Posterior vena cava (tissue), 2 donors: ENCODE measurements at regions not wholly inside any gene's neighbourhood (a gene's known extent, or its start where the extent isn't known, plus 50 kb on each side); places are given as distances from the start of the nearest gene placed in this dataset.

Experiments used
- DNase-seq: peaks from one replicate; pipeline ENCODE4 v3.0.0-alpha.2; 2020; ENCODE audit warnings: low spot score
- intact Hi-C, 2 donors: fragments of 100-400 bp; cut with DNase I; formaldehyde crosslinking; loops; one replicate each; pipeline versions ENCODE4 v1.14.1 to v1.14.2; 2022 to 2023
- donor health status: DM: yes; HTN: yes; CAD: no.
- donor health status: DM: yes; HTN: yes; CAD: no.

DNA sequence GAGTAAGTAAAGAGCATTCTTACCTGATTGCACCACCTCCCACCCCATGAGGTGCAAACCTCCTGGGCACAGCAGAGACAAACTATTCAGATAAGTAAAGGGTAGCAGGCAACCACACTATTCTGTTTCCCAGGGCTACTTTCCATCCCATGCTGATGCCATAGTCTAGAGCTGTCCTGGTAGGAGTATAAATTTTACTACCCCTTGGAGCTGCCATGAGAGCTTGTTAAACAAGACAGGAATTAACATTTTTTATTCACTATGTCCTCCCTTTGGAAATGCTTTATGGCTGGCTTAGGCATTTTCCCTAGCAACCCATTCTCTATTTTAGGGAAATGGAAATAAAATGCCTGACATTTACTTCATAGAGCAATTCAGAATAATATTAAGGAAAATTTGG lies 324.6 kb upstream of the USP25 start:
- intact Hi-C loops: no loop called here

DNA sequence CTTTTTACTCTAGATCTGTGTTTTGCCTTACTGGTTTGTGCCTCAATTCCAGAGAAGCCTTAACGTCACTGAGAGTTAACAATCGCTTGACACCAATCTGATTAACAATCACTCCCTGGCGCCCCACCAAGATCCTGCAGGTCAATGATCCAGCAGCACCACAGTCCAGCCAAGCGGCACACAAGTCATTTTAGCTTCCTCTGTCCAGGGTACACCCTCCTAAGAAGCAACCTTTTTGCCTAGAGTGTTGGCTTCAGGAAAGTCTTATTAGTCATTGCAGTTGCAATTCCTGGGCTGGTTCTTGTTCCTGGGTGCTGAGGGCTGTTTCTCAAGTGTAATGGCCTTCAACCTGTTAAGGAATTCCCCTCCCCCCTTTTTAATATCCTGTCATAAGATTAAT lies 323.0 kb upstream of the USP25 start:
- intact Hi-C loops: no loop called here
- DNase-seq: no peak

More for the DNA sequence above, 324.6 kb upstream of the USP25 start:
- DNase-seq: no peak

DNA sequence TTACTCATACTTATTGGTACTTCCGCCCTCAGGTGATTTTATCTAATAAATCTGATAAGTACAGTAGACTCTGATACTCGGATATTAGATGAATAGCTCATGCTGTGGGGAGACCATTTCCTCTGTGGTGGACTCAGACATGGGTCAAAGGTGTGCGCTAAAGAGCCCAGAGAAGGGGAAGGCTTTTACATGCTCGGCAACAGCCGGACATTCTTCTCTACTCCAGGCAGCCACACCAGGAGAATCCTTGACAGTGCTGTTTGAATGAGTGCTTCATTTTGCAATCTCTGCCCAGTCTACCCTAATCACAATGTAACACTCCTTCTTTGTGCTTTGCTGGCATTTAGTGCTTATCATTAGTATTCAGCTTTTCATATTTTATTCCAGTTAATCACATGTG lies 322.2 kb upstream of the USP25 start:
- intact Hi-C loops: no loop called here
- DNase-seq: no peak

DNA sequence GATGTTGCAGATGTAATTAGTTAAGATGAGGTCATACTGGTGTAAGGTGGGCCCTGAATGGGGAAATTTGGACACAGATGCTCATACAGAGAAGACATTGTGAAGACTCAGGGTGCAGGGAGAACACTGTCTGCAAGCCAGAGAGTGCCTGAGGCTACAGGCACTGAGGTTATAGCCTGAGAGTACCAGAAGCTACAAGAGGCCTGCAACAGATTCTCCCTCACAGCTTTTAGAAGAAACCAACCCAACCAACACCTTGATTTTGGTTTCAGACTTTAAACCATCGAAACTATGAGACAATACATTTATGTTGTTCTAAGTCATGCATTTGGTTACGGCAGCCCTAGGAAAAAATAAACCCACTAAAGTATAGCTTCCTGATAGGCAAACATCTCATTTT lies 321.7 kb upstream of the USP25 start:
- intact Hi-C loops: no loop called here
- DNase-seq: no peak

DNA sequence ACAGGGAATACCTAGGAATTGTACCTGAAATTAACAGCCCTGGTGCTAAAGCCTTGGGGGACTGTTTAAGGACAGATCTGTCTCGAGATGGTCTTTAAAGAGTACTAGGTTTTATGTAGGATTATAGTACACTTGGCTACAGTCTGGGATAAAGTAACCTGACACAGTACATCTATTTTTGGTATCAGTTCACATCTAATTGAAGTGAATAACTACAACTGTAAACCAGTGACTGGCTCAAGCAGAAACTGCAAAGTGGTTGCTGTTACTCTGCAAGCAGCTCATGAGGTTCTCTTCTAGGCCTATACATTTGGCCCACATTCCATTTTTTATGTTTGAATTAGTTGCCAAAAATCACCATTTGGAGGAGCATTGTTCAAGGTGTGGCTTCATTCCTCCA lies 320.8 kb upstream of the USP25 start:
- no peak for DNase-seq
- intact Hi-C loops: no loop called here

DNA sequence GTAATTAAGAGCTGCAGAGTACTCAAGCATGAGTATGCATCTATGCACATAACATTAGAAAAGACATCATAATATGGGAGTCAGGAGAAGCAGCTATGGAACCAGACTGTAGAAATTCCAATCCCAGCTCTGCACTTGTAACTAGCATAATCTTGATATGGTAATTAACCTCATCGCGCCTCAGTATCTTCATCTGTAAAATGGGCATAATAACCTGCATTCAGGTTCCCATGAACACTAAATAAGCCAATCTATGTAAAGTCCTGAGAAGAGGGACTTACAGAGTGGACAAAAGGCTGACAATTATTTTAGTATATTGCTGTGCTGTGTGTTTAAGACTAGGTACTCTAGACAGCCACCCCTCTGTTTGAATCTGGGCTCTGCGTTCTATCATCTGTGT lies 318.9 kb upstream of the USP25 start:
- intact Hi-C loops: no loop called here
- DNase-seq: no peak

DNA sequence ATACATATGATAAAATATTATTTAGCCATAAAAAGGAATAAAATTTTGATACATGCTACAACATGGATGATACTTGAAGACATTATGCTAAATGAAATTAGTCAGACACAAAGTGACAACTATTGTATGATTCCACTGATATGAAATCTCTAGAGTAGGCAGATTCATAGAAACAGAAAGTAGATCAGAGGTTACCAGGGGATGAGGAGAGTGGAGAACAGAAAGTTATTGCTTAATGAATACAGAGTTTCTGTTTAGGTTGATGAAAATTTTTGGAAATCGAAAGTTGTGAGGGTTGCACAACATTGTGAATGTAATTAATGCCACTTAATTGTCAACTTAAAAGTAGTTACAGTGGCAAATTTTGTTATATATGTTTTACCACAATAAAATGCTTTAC lies 315.7 kb upstream of the USP25 start:
- DNase-seq: no peak
- intact Hi-C loops: no loop called here

DNA sequence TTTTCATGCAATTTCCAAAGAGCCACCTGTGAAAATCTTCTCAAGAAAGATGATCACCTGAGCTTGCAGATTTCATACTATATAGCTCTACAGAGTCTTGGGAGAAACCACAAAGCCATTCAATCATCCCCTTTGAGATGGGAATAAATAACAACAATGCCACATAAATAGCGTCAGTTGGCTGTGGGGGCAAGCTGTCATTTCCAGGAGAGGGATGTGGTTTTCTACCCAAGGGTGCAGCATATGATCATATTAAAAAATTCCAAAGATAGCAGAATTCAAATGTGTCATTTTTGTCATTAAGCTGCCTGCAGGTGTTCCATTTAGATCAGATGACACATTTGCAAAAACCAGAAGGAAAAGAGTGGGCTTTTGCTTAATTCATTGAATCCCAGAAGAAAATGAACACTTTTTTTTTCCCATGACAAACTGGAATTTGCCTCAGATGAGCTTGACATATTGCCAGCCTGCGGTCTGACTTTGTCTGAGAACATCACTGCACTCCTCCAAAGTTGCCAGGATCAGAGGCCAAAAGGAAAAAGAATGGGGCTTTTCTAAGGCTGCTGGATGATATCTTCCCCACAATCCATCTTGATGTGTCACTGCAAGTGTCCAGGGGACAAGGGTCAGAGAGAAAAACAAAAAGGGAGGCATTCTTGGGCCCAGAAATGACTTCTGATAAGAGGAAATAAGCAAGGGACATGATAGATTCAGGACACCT lies 314.1 kb upstream of the USP25 start:
- intact Hi-C loops: no loop called here
- DNase-seq: no peak

DNA sequence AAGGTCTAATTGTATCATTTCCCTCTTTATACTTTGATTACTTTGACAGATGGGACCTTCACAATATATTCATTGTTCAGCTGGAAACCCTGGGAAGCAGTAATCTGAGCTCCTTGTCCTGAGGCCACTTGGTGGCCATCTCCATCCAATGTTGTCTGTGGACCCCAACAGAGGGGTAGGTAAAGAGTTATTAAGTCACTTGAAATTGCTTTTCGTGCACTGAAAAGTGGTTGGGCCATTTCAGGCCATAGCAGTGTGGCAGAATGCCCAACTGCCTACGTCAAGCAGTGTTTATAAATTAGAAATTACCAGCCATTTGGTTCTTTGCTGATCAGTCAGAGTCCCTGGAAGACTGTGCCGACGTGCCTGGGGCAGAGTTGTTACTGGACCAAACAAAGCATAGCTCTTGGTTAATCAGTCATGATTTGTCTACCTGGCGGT lies 308.3 kb upstream of the USP25 start:
- intact Hi-C loops: no loop called here
- DNase-seq: no peak

DNA sequence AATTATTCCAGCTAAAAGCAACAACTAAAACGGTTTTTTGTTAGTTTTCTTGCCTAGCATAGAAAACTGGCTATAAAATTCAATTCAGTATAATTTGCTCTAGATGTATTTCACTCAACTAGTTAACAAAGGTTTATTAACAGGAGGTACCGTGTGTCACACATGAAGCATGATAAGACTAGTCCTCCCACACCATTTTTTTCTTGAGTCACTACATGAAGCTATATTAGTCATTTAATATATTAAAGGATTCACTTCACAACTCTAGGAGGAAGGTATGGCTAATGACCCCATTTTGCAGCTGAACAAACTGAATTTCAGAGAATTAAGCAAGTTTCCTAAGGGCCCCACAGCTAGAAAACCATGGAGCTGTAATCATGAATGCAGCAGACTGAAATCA lies 307.8 kb upstream of the USP25 start:
- intact Hi-C loops: no loop called here
- no peak for DNase-seq

DNA sequence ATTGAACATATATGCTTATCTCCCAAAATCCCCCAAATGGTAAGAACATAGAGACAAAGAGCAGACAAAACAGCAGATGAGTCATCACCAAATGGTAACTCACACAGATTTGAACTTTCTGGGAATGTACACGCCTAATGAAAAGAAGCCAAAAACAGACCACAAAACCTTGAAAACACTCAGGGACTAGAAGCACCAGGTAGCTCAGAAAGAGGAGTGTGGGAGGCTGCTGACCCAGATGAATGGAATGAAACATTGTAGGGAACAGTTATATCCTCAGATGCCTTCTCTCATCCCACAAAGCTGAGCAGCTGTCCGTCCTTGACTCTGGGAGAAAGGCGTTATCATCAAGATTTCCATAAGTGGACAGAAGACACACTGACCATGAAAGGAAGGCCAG lies 307.0 kb upstream of the USP25 start:
- DNase-seq: no peak
- intact Hi-C loops: no loop called here

DNA sequence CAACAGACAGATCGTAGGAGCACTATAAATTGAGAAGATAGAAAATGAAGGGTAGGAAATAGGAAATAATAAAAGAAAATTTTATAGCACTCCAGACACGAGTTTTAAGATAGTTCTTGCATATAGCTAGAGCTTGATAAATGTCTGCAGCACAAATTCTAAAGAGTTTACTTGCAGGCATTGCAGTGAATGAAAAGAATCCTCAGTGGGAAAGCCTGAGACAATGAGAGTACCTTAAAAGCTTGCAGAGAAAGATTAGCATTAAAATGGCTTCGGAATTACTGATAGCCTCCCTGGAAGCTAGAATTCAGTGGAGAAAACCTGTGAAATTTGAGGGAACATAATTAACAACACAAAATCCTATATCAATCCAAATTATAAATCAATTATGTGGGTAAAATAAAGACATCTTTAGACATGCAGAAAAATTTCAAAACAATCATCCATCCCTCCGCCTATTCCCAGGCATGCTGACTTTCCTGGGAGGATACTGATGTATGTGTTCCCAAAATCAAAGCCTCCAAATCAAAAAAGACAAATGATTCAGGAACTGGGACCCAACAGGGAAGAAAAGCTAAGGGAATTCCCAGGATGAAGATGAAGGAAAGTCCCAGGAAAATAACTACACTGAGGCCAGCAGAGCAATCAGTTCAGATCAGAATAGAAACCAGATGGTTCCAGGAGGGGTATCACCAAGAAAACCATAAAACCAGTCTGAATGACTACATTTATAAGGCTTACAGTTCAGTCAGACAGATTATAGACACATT lies 305.9 kb upstream of the USP25 start:
- no peak for DNase-seq

DNA sequence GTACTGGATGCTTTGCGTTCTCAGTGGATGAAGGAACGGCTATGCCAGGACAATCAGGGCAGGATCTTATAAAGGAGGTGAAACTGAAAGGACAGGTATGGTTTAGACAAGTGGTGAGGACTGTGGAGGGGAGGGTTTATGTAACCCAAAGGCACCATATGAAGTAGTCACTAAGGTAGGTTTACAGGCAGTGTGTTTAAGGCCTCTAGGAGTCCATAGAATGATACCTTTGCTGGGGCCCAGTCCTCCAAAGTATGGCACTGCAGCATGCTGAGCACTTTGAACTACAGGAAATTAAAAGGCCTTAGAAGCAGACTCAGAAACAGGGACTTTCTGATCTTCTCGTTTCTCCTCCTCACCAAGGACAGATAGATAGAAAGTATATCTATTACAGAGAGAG lies 304.7 kb upstream of the USP25 start:
- no peak for DNase-seq
- intact Hi-C loops: no loop called here

More for the DNA sequence above, 305.9 kb upstream of the USP25 start:
- intact Hi-C loops: no loop called here

DNA sequence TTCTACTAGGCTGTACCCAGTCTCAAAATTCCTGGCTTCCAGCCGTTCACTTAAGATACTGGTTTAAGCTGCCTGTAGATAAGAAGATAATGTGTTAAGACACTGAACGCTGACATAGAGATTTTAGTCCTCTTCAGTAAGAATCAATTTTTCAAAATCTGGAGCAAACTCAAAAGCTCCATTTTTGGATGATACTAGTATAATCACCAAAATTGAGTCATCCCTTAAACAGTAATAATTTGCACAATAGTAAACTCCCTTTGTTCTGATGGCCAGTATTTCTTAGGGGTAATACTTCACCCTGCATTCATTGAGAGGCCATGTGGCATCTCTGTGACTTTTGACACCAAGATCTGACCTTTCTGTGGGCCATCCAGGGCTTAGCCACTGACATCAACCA lies 299.8 kb upstream of the USP25 start:
- no peak for DNase-seq
- intact Hi-C loops: no loop called here

DNA sequence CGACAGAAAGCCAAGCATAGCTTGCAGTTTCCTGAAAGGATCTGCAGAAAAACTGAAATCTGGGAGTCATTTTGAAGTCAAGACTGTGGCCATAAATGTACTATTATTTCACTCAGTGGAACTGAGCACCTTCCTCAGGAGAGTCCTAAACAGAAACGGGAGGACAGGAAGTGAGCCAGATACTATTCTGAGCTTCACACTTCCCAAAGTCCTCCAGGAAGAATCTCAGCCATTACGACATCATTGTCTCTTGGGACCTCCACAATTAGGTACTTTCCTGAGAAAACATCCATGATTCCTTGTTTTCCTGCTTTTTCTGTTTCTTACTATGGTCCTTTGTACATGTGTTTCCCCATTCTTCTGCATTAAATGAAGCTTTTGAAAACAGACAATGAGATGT lies 299.2 kb upstream of the USP25 start:
- no peak for DNase-seq
- intact Hi-C loops: no loop called here

DNA sequence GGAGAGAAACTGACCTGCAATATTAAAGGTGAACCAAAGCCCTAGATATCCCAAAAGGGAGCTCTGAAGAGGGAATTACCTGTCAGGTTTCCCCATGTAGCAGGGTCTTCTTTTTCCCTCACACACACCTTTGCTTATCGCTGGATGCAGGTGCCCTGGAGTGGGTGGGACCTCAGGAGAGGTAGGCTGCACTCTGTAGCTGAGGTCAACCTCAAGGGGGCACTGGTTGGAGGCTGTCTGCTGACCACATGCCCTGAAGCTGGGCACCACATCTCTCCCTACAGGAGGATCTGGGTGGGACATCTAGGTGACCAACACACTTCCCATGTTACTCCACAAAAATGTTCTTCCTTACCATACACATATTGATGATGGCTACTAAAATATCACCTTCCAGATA lies 298.7 kb upstream of the USP25 start:
- no peak for DNase-seq
- intact Hi-C loops: no loop called here

DNA sequence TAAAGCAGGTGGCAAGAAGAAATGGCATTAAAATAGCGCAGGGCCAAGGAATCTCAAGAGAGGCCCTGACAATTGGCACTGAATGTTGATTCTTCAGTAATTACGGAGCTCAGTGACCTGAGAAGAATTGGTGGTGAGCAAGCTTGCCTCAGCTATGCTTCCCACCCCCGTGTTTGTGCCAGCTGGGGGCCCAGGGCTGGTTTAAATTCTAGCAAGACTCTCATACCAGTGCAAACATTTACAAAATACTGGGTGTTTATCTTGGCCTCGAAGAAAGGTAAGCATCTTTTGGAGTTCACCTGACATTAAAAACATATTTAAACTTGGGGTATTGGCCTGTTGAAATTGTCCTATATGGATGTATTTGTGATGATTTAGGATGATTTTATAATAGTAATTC lies 296.7 kb upstream of the USP25 start:
- no peak for DNase-seq
- intact Hi-C loops: no loop called here

DNA sequence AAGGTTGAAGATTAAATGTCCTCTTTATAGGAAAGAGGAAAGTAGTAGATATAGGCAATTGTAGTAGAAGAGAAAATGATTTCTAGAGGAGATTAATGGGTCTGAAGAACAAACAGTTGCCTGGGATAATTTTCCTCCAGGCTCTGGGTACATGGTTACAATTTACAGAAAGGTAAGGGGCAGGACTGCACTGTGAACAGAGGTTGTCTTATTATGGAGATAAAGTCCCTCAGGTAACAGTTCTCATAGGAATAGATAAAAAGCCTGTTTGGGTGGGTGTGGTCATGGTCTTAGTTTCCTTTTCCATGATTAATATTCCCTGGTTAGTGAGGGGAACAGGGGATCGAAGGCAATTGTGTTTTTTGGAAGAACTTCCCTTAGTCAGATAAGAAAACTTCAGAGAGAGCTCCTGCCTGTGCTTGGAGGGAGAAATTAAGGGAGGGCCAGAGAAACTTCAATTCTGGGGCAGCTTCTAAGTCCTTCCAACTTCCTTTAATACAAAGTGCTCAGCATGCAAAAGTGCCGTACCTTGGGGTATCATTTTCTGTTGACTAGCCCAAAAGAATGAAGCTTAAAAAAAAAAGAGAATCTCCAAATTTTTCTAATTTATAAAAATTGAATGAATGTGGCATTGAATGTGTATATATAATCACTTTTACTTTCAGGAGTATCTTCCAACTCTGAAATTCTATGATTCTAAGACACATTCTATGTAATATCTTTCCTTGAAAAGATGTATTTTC lies 295.4 kb upstream of the USP25 start:
- intact Hi-C loops: no loop called here
- DNase-seq: no peak

DNA sequence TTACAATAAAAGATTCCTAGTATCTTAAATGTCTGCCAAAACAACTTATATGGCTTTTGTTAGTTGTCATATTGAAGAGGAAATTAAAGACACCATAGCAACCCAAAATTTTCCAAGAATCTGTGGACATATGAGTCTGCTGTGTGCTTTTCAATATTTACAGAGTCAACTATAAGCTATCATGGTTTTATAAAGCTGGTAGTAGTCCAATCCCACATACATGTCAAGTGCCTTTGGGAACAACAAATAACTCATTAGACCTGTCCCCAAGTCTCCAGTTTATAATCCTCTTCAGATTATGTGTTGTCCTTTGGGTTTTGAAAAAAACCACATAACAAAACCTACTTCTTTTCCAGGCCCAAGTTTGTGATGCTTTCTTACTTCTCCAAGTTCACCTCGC lies 293.8 kb upstream of the USP25 start:
- intact Hi-C loops: no loop called here
- DNase-seq: no peak

DNA sequence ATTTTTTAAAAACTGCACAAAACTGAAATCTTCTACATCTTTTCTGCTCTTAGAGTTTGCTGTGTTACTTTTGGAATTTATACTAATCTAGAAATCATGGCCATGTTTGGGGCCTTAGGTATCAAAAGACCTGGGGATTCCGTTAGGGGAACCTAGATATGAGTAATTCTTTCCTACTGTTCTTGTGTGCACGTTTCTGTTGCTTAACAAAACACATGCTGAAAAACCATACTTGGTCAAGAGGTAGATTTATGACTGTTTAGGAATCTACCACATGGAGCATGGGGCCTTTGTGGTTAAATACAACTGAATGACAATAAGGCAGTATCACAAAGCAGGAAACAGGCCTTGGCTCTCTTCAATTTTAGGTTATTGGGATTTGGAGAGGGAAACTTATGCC lies 291.9 kb upstream of the USP25 start:
- intact Hi-C loops: no loop called here

DNA sequence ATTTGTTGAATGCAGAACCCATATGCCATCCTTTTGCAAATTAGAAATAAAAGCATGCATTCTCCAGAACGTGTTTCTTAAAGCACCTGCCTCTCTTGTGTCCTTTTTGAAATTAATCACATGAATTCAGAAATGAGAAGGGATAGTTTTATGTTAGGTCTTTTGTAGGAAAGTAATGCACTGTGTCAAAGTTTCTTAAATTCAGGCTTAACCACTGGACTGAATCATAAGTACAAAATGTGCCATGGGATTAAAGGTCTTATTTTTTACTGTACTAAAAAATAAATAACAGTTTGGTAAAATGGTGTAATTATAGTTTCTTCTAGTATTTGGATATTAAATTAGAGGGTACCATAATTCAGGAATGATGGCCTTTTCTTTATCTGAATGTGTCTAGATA lies 290.1 kb upstream of the USP25 start:
- no peak for DNase-seq
- intact Hi-C loops: no loop called here

More for the DNA sequence above, 291.9 kb upstream of the USP25 start:
- DNase-seq: no peak
